ENCODE measurements at regions not wholly inside any gene's neighbourhood (a gene's known extent, or its start where the extent isn't known, plus 50 kb on each side); places are given as distances from the start of the nearest gene placed in this dataset.

- ChIA-PET POLR2A (no interaction called here), CTCF (ENCODE audit: unreplicated experiment) (no interaction called here)
- Histone ChIP-seq H3K9me3 (ENCODE audit: low read length) (no peaks in the 10 kb centered on the region), H3K4me3 (ENCODE audit: low read depth, low read length, poor library complexity, severe bottlenecking) (no peak overlapping the region), H3K79me2 (ENCODE audit: insufficient read depth, low read depth, low read length) (no peaks in the 10 kb centered on the region), H3K4me1 (ENCODE audit: insufficient read depth, low read length, poor library complexity, severe bottlenecking) (peaks cover 10% of the 10 kb centered on the region), H4K20me1 (ENCODE audit: insufficient read depth, low read length) (no peaks in the 10 kb centered on the region), H3K27ac (ENCODE audit: low read depth, low read length, poor library complexity, severe bottlenecking) (no peak overlapping the region), H3K36me3 (ENCODE audit: insufficient read depth, low read length) (no peaks in the 10 kb centered on the region), H3K4me2 (ENCODE audit: low read length) (no peak overlapping the region), H2AFZ (ENCODE audit: low read length) (no peak overlapping the region), H3K9me2 (ENCODE audit: insufficient read depth, low read length) (no peaks in the 10 kb centered on the region)
- intact Hi-C loops (cut with micrococcal nuclease; ENCODE audit: unreplicated experiment): loop anchor here (2.0 kb wide), 1 partner anchor 25 kb away; no protein-coding TSS in a partner anchor
- no peak for TF ChIP-seq CTCF (conservative IDR thresholded peaks at IDR 0.05; ENCODE audit: low read length)
- TF ChIP-seq EZH2phosphoT487 (IDR thresholded peaks at IDR 0.05; ENCODE audit: borderline replicate concordance, low read depth, low read length): no peak
- BruUV-seq (replicated peaks): no TSS peak
- DNase-seq (ENCODE audit: low spot score): peak; percentile 20
Observed at GRCh38 chr22:23495614-23496444, 84.3 kb downstream of the IGLL1 start.

- Histone ChIP-seq H3K9me3 (ENCODE audit: low read length) (no peaks in the 10 kb centered on the region), H3K4me2 (ENCODE audit: low read length) (no peak overlapping the region), H2AFZ (ENCODE audit: low read length) (no peak overlapping the region), H3K4me1 (ENCODE audit: insufficient read depth, low read length, poor library complexity, severe bottlenecking) (peaks cover 10% of the 10 kb centered on the region), H3K79me2 (ENCODE audit: insufficient read depth, low read depth, low read length) (no peaks in the 10 kb centered on the region), H3K27ac (ENCODE audit: low read depth, low read length, poor library complexity, severe bottlenecking) (no peak overlapping the region), H4K20me1 (ENCODE audit: insufficient read depth, low read length) (no peaks in the 10 kb centered on the region), H3K36me3 (ENCODE audit: insufficient read depth, low read length) (no peaks in the 10 kb centered on the region), H3K4me3 (ENCODE audit: low read depth, low read length, poor library complexity, severe bottlenecking) (no peak overlapping the region), H3K9me2 (ENCODE audit: insufficient read depth, low read length) (no peaks in the 10 kb centered on the region)
- intact Hi-C loops (cut with micrococcal nuclease; ENCODE audit: unreplicated experiment): no loop called here
- CTCF ChIA-PET (ENCODE audit: unreplicated experiment): no interaction called here
- POLR2A ChIA-PET: no interaction called here
- no peak for DNase-seq (ENCODE audit: low spot score)
- no peak for TF ChIP-seq EZH2phosphoT487 (IDR thresholded peaks at IDR 0.05; ENCODE audit: borderline replicate concordance, low read depth, low read length)
- no peak for TF ChIP-seq CTCF (conservative IDR thresholded peaks at IDR 0.05; ENCODE audit: low read length)
- no TSS peak for BruUV-seq (replicated peaks)
Observed at GRCh38 chr22:23494930-23495266, 85.2 kb downstream of the IGLL1 start.

GRCh38 chr22:23485490-23485889 is 94.6 kb downstream of the IGLL1 start:
- Histone ChIP-seq H2AFZ (ENCODE audit: low read length) (no peak overlapping the region), H3K27ac (ENCODE audit: low read depth, low read length, poor library complexity, severe bottlenecking) (no peak overlapping the region), H3K4me1 (ENCODE audit: insufficient read depth, low read length, poor library complexity, severe bottlenecking) (no peaks in the 10 kb centered on the region), H3K9me3 (ENCODE audit: low read length) (no peaks in the 10 kb centered on the region), H3K4me3 (ENCODE audit: low read depth, low read length, poor library complexity, severe bottlenecking) (no peak overlapping the region), H3K79me2 (ENCODE audit: insufficient read depth, low read depth, low read length) (no peaks in the 10 kb centered on the region), H4K20me1 (ENCODE audit: insufficient read depth, low read length) (no peaks in the 10 kb centered on the region), H3K9me2 (ENCODE audit: insufficient read depth, low read length) (no peaks in the 10 kb centered on the region), H3K36me3 (ENCODE audit: insufficient read depth, low read length) (no peaks in the 10 kb centered on the region), H3K4me2 (ENCODE audit: low read length) (no peak overlapping the region)
- POLR2A ChIA-PET: interaction anchor here (0.7 kb wide), 1 partner anchor 112 kb away, joined by 3 read pairs; no protein-coding TSS in a partner anchor
- TF ChIP-seq CTCF (conservative IDR thresholded peaks at IDR 0.05; ENCODE audit: low read length) (no peak), EZH2phosphoT487 (IDR thresholded peaks at IDR 0.05; ENCODE audit: borderline replicate concordance, low read depth, low read length) (no peak)
- no peak for DNase-seq (ENCODE audit: low spot score)
- BruUV-seq (replicated peaks): no TSS peak
- CTCF ChIA-PET (ENCODE audit: unreplicated experiment): no interaction called here
- intact Hi-C loops (cut with micrococcal nuclease; ENCODE audit: unreplicated experiment): no loop called here

Data from OCI-LY7 (cell line).